H1 (cell line): ENCODE measurements at regions not wholly inside any gene's neighbourhood (a gene's known extent, or its start where the extent isn't known, plus 50 kb on each side); places are given as distances from the start of the nearest gene placed in this dataset.

Experiments
- CTCF ChIA-PET: fragments of 300-600 bp; sonication (Branson Sonifier 250); formaldehyde crosslinking; loops from one replicate; lab custom pipeline; 2021; ENCODE audit not compliant: partially characterized antibody; lab: Charles Lee
- POLR2A ChIA-PET: fragments of 300-600 bp; sonication (Branson Sonifier 250); formaldehyde crosslinking; loops from one replicate; lab custom pipeline; 2021; ENCODE audit warnings: inconsistent platforms; ENCODE audit not compliant: partially characterized antibody; lab: Charles Lee
- DNase-seq, 2 experiments: peaks; one replicate each; pipeline versions ENCODE4 v3.0.0 to v3.0.0-alpha.2; 2010 to 2022; ENCODE audit warnings: low spot score in 2 of 2, low read depth in 1 of 2, mixed read lengths in 1 of 2
- FAIRE-seq: peaks from 2 replicates; lab custom pipeline; 2011; peaks lifted over from hg19 to GRCh38; lab: Jason Lieb, UNC
- H2AFZ ChIP-seq: 2 replicates; pipeline ENCODE4 v1.8.1; 2012; ENCODE audit warnings: low read length, inconsistent platforms
- H2AK5ac ChIP-seq: 2 replicates; pipeline ENCODE4 v1.6.1; 2013; ENCODE audit warnings: low read depth, low read length
- H2BK120ac ChIP-seq: replicated peaks from 2 replicates; pipeline ENCODE3; 2013; ENCODE audit warnings: low read depth, low read length, inconsistent platforms
- H2BK12ac ChIP-seq: 2 replicates; pipeline ENCODE4 v1.6.1; 2013; ENCODE audit warnings: low read depth, low read length
- H2BK15ac ChIP-seq: 2 replicates; pipeline ENCODE4 v1.6.1; 2013; ENCODE audit warnings: low read length
- H2BK20ac ChIP-seq: 2 replicates; pipeline ENCODE4 v1.6.1; 2013; ENCODE audit warnings: low read length
- H2BK5ac ChIP-seq: 2 replicates; pipeline ENCODE4 v1.6.1; 2013; ENCODE audit warnings: low read depth, low read length
- H3K14ac ChIP-seq: 2 replicates; pipeline ENCODE4 v1.6.1; 2013; ENCODE audit warnings: inconsistent platforms; ENCODE audit not compliant: insufficient read length
- H3K18ac ChIP-seq: 2 replicates; pipeline ENCODE4 v1.6.1; 2013; ENCODE audit warnings: low read length; ENCODE audit errors: extremely low read depth
- H3K23ac ChIP-seq: 2 replicates; pipeline ENCODE4 v1.6.1; 2013; ENCODE audit warnings: inconsistent platforms; ENCODE audit not compliant: insufficient read length
- H3K23me2 ChIP-seq: 2 replicates; pipeline ENCODE4 v1.6.1; 2013; ENCODE audit warnings: low read depth, low read length
- H3K27ac ChIP-seq: 2 replicates; pipeline ENCODE4 v1.6.1; 2011; ENCODE audit warnings: low read depth, low read length, inconsistent platforms
- H3K27me3 ChIP-seq, 4 experiments: replicated peaks in 1 of 4; 1 replicate in 1 of 4; 2 replicates in 3 of 4; pipeline versions ENCODE4 v1.6.1 to v1.8.1; 2011 to 2013; ENCODE audit warnings: low read length in 3 of 4, mild to moderate bottlenecking in 3 of 4, inconsistent platforms in 2 of 4, mixed read lengths in 2 of 4, moderate library complexity in 1 of 4; ENCODE audit not compliant: control insufficient read depth in 3 of 4, insufficient read depth in 3 of 4; ENCODE audit errors: extremely low read depth in 1 of 4
- H3K36me3 ChIP-seq, 4 experiments: 2 replicates each; pipeline versions ENCODE4 v1.6.1 to v1.8.1; 2011 to 2013; ENCODE audit warnings: mild to moderate bottlenecking in 4 of 4, low read length in 3 of 4, moderate library complexity in 2 of 4, control low read depth in 1 of 4, inconsistent platforms in 1 of 4; ENCODE audit not compliant: insufficient read depth in 4 of 4, control insufficient read depth in 2 of 4
- H3K4ac ChIP-seq: replicated peaks from 2 replicates; pipeline ENCODE3; 2013; ENCODE audit warnings: low read length, low read depth, mixed read lengths, inconsistent platforms; ENCODE audit not compliant: insufficient read length
- H3K4me1 ChIP-seq, 4 experiments: replicated peaks in 1 of 4; 1 replicate in 1 of 4; 2 replicates in 3 of 4; pipeline versions ENCODE4 v1.6.1 to v1.8.1; 2011 to 2013; ENCODE audit warnings: low read length in 3 of 4, inconsistent platforms in 2 of 4, mixed read lengths in 1 of 4; ENCODE audit not compliant: insufficient read depth in 4 of 4, control insufficient read depth in 3 of 4
- H3K4me2 ChIP-seq, 2 experiments: 2 replicates each; pipeline versions ENCODE4 v1.6.1 to v1.8.1; 2011 to 2013; ENCODE audit warnings: low read depth in 2 of 2, low read length in 2 of 2, control low read depth in 1 of 2, inconsistent platforms in 1 of 2, mild to moderate bottlenecking in 1 of 2; ENCODE audit not compliant: insufficient read depth in 1 of 2
- H3K4me3 ChIP-seq, 4 experiments: fragments of 200-600, 300-600 bp in 1 of 4; sonication (generic), shearing (Covaris generic), sonication (Bioruptor Twin) in 1 of 4; 2 replicates each; pipeline versions ENCODE4 v1.5.1 to v1.8.1; 2011 to 2016; ENCODE audit warnings: low read length in 4 of 4, low read depth in 3 of 4, control low read depth in 2 of 4, inconsistent platforms in 2 of 4, mild to moderate bottlenecking in 2 of 4, mixed read lengths in 1 of 4, moderate library complexity in 1 of 4; ENCODE audit not compliant: insufficient read depth in 2 of 4; ENCODE audit errors: extremely low read depth in 1 of 4
- H3K56ac ChIP-seq: replicated peaks from 2 replicates; pipeline ENCODE3; 2013; ENCODE audit warnings: low read depth, mild to moderate bottlenecking, mixed read lengths, low read length, inconsistent platforms; ENCODE audit not compliant: insufficient read length
- H3K79me1 ChIP-seq: 2 replicates; pipeline ENCODE4 v1.6.1; 2013; ENCODE audit warnings: low read depth, low read length, control low read depth
- H3K79me2 ChIP-seq, 2 experiments: 2 replicates each; pipeline versions ENCODE4 v1.6.1 to v1.8.1; 2012 to 2013; ENCODE audit warnings: low read length in 2 of 2, mild to moderate bottlenecking in 2 of 2, inconsistent platforms in 1 of 2; ENCODE audit not compliant: insufficient read depth in 2 of 2, control insufficient read depth in 1 of 2
- H3K9ac ChIP-seq, 4 experiments: replicated peaks in 1 of 4; 1 replicate in 1 of 4; 2 replicates in 3 of 4; pipeline versions ENCODE4 v1.6.1 to v1.8.1; 2011 to 2013; ENCODE audit warnings: low read depth in 3 of 4, low read length in 3 of 4, control low read depth in 2 of 4, mild to moderate bottlenecking in 2 of 4, moderate library complexity in 2 of 4, inconsistent platforms in 1 of 4; ENCODE audit errors: extremely low read depth in 1 of 4
- H3K9me3 ChIP-seq, 2 experiments: 2 replicates each; pipeline versions ENCODE4 v1.6.1 to v1.8.1; 2012 to 2013; ENCODE audit warnings: mild to moderate bottlenecking in 2 of 2, moderate library complexity in 2 of 2, control low read depth in 1 of 2, inconsistent platforms in 1 of 2, low read depth in 1 of 2, low read length in 1 of 2, mixed read lengths in 1 of 2; ENCODE audit not compliant: insufficient read depth in 2 of 2
- H4K20me1 ChIP-seq, 2 experiments: replicated peaks in 1 of 2; 2 replicates each; pipeline versions ENCODE3 to v1.8.1; 2011 to 2013; ENCODE audit warnings: inconsistent platforms in 2 of 2, low read length in 2 of 2, mild to moderate bottlenecking in 1 of 2; ENCODE audit not compliant: insufficient read depth in 2 of 2, control insufficient read depth in 1 of 2
- H4K5ac ChIP-seq: 2 replicates; pipeline ENCODE4 v1.6.1; 2013; ENCODE audit warnings: low read length, low read depth, mixed read lengths, inconsistent platforms; ENCODE audit not compliant: insufficient read length
- H4K8ac ChIP-seq: 2 replicates; pipeline ENCODE4 v1.8.0; 2013; ENCODE audit warnings: mild to moderate bottlenecking, moderate library complexity, low read length, inconsistent platforms; ENCODE audit not compliant: insufficient read depth; ENCODE audit errors: extremely low read depth
- H4K91ac ChIP-seq: replicated peaks from 2 replicates; pipeline ENCODE3; 2013; ENCODE audit warnings: low read length, mixed read lengths, inconsistent platforms; ENCODE audit not compliant: insufficient read length
- ASH2L ChIP-seq: fragments of 200-600, 300-600 bp; sonication (generic); IDR thresholded peaks from one replicate; pipeline ENCODE4 v1.7.1; 2017; ENCODE audit warnings: low read length
- BACH1 ChIP-seq: IDR thresholded peaks from 2 replicates; pipeline ENCODE4 v1.6.1; 2012; ENCODE audit warnings: low read length, improper control_type of control experiment
- CBX5 ChIP-seq: fragments of 300-800, 300-1000 bp; sonication (generic); IDR thresholded peaks from 2 replicates; pipeline ENCODE4 v1.7.1; 2016; ENCODE audit warnings: antibody characterized with exemption, low read length, low read depth
- CTBP2 ChIP-seq: IDR thresholded peaks from 2 replicates; pipeline ENCODE4 v1.7.0; 2011; ENCODE audit warnings: borderline replicate concordance, mild to moderate bottlenecking, moderate library complexity, mixed read lengths, low read length; ENCODE audit not compliant: insufficient read depth, insufficient read length
- EP300 ChIP-seq, 2 experiments: IDR thresholded peaks; 1 replicate in 1 of 2; 2 replicates in 1 of 2; pipeline ENCODE4 v1.6.1; 2011 to 2012; ENCODE audit warnings: low read depth in 2 of 2, low read length in 2 of 2, mild to moderate bottlenecking in 2 of 2, borderline replicate concordance in 1 of 2, inconsistent platforms in 1 of 2, moderate library complexity in 1 of 2
- GABPA ChIP-seq: IDR thresholded peaks from 2 replicates; pipeline ENCODE4 v1.6.1; 2011; ENCODE audit warnings: mild to moderate bottlenecking, low read length, moderate library complexity, borderline replicate concordance; ENCODE audit not compliant: insufficient read depth
- KDM1A ChIP-seq: fragments of 200-600, 300-600 bp; sonication (generic); IDR thresholded peaks from 2 replicates; pipeline ENCODE4 v1.7.1; 2016; ENCODE audit warnings: mild to moderate bottlenecking, low read length, borderline replicate concordance
- KDM4A ChIP-seq: IDR thresholded peaks from one replicate; pipeline ENCODE4 v1.7.1; 2012; ENCODE audit warnings: low read depth, mild to moderate bottlenecking, moderate library complexity, low read length, inconsistent platforms; ENCODE audit not compliant: severe bottlenecking
- KDM5A ChIP-seq: fragments of 200-600 bp; IDR thresholded peaks from 2 replicates; pipeline ENCODE4 v1.7.1; 2012; ENCODE audit warnings: mild to moderate bottlenecking, low read length, inconsistent platforms, mixed read lengths
- POU5F1 ChIP-seq: IDR thresholded peaks from 2 replicates; pipeline ENCODE4 v1.6.1; 2011; ENCODE audit warnings: low read depth, mild to moderate bottlenecking, low read length, moderate library complexity
- RBBP5 ChIP-seq: IDR thresholded peaks from 2 replicates; pipeline ENCODE4 v1.7.1; 2012; ENCODE audit warnings: low read depth, mild to moderate bottlenecking, inconsistent platforms, low read length, moderate library complexity, borderline replicate concordance
- RFX5 ChIP-seq: IDR thresholded peaks from 2 replicates; pipeline ENCODE4 v1.6.1; 2011; ENCODE audit warnings: low read depth, low read length, improper control_type of control experiment, borderline replicate concordance
- RXRA ChIP-seq: IDR thresholded peaks from 2 replicates; pipeline ENCODE4 v1.6.1; 2011; ENCODE audit warnings: low read depth, mild to moderate bottlenecking, low read length, moderate library complexity; ENCODE audit not compliant: insufficient read depth
- SP4 ChIP-seq: IDR thresholded peaks from 2 replicates; pipeline ENCODE4 v1.6.1; 2012; ENCODE audit warnings: low read length, inconsistent platforms
- TEAD4 ChIP-seq: IDR thresholded peaks from 2 replicates; pipeline ENCODE4 v1.6.1; 2012; ENCODE audit warnings: low read depth, low read length, inconsistent platforms, mixed read lengths
- WGBS, 2 experiments: shearing (Covaris generic) in 1 of 2; methylation state at CpG; one replicate each; pipeline versions ENCODE4 v1.1.6 to v1.1.7; 2013 to 2015; ENCODE audit warnings: low lambda C conversion rate in 2 of 2, mixed read lengths in 2 of 2, inconsistent platforms in 1 of 2, low coverage in 1 of 2, missing lambda C conversion rate in 1 of 2; ENCODE audit not compliant: insufficient replicate concordance in 2 of 2, insufficient coverage in 1 of 2, insufficient read length in 1 of 2; ENCODE audit errors: extremely low coverage in 1 of 2, missing lambda C conversion rate in 1 of 2; 5-methylcytosine and 5-hydroxymethylcytosine counted together

DNA sequence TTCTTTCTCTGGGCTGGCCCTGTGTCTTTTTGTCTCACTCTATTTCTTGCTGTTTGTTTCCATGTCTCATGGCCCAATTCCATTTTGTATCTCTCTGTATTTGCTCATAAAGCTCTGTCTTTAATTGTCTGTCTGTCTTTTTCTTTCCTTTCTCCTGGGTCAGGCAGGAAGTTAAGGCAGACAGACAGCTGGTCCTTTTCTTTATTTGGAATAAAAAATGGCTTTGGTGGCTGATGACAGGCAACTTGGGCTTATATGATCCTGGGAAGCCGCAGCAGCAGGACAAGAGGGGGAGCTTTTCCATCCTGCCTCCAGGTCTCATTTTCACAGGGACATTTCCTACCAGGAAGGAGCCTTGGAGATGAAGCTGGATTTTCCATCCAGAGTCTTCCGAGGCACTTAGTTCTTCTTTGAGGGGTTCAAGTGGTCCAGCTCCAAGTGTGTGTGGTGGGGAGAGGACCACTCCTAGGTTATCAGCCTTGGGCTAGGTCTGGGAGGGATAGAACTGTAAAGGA, 138.7 kb downstream of the TDRD15 start:
- Histone ChIP-seq H4K5ac (no peak overlapping the region), H3K4me1 (peaks cover 0 to 5% (median 0%) of the 10 kb centered on the region in 4 experiments; a peak in 1 of 7 replicates), H3K4me3 (no peak overlapping the region), H3K56ac (no peak overlapping the region), H4K8ac (no peak overlapping the region), H2BK5ac (no peak overlapping the region), H3K27me3 (no peaks in the 10 kb centered on the region), H3K79me2 (no peaks in the 10 kb centered on the region), H3K9ac (no peak overlapping the region), H3K27ac (no peak overlapping the region), H2BK12ac (no peak overlapping the region), H4K91ac (no peak overlapping the region), H3K79me1 (no peaks in the 10 kb centered on the region), H3K18ac (no peak overlapping the region), H2AFZ (no peak overlapping the region), H2BK20ac (no peak overlapping the region), H2BK120ac (no peak overlapping the region), H3K4me2 (no peak overlapping the region), H3K14ac (no peak overlapping the region), H3K23ac (no peak overlapping the region), H3K36me3 (no peaks in the 10 kb centered on the region), H3K23me2 (no peaks in the 10 kb centered on the region), H2AK5ac (no peak overlapping the region), H2BK15ac (no peak overlapping the region), H4K20me1 (no peaks in the 10 kb centered on the region), H3K4ac (no peak overlapping the region), H3K9me3 (no peaks in the 10 kb centered on the region)
- no peak for FAIRE-seq
- no peak for DNase-seq
- ChIA-PET POLR2A (no interaction called here), CTCF (interaction anchor here (0.9 to 4.1 kb wide), 3 partner anchors 12 to 53 kb away, joined by 3 to 22 read pairs (median 4); no protein-coding TSS in a partner anchor)
- WGBS, 2 experiments: 86% methylated on average over 2 of the region's 2 CpGs; no CpG with 5 or more reads in 1 of the 2 experiments
- TF ChIP-seq CTBP2 (no peak), KDM5A (no peak), GABPA (no peak), CBX5 (no peak), KDM1A (no peak), BACH1 (no peak), EP300 (IDR thresholded peaks at IDR 0.05; ENCODE audit: borderline replicate concordance in 1 of 2, low read depth in 2 of 2, low read length in 2 of 2) (no peak), SP4 (no peak), RBBP5 (no peak), KDM4A (no peak), RXRA (no peak), POU5F1 (no peak), TEAD4 (no peak), RFX5 (no peak), ASH2L (no peak)
